CD4-positive, alpha-beta T cell treated with Interferon gamma for 1 hour (primary cell): ENCODE measurements at regions not wholly inside any gene's neighbourhood (a gene's known extent, or its start where the extent isn't known, plus 50 kb on each side); places are given as distances from the start of the nearest gene placed in this dataset.
"Not testable (repeated sequence)": the region's sequence is repeated elsewhere in the genome, so short reads cannot be mapped to it uniquely, and the experiment has no call there.

Experiments used
- DNase-seq: peaks from one replicate; pipeline ENCODE4 v3.0.0-alpha.2; 2020

DNA sequence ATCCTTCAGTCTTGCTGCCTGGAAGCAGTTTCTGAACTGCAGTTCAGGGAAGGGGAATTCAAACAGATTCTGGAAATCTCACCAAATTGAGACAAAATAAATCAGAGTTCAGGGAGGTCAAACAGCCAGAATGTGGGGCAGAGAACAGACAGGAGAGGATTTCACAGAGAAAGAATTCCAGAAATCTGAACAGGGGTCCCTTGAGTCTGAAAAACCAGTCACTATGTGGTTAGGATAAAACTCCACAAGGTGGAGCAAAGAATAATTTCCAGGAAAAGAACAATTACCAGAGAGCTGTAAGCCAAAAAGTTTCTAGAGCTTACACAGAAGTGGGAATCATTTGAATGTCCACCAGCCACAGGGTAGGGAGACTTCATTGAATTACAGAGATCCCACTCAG lies 84.7 kb downstream of the URB2 start:
- DNase-seq = no peak

DNA sequence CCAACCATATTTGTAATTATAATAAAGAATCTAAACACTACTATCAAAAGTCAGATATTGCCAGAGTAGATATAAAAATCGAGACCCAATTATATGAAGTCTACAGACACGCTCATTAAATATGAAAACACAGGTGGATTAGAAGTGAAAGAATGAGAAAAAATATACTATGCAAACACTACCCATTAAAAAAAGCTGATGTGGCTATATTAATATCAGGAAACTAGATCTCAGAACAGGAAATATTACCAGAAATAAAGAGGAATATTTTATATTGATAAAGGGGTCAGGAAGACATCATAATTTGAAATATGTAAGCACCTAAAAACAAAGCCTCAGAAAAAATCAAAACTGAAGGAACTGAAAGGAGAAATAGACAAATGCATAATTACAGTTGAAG lies 88.3 kb downstream of the URB2 start:
- DNase-seq = no peak

DNA sequence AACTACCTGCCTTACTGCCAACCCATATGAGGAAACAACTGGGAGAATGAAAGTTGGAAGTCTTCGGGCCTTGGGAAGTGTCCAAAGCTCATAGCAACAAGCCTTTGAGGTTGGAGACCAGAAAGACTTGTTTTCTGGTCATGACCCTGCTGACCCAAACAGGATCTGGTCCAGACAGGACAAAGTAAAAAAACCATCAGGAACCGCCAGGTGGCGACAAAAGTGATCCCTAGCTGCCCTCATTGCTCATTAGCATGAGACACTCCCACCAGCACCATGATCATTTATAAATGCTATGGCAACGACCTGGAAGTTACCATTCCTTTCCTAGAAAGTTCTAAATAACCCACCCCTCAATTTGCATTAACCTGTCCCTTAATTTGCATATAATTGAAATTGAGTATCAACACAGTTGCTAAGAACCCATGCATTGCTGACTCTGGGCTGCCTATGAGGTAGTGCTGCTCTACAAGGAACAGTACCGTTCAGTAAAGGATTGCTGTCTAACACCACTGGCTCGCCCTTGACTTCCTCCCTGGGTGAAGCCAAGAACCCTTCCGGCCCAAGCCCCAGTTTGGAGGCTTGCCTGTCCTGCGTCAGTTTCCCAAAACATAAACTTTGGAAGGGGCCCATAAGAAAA lies 89.0 kb downstream of the URB2 start:
- peak; percentile 3 for DNase-seq

DNA sequence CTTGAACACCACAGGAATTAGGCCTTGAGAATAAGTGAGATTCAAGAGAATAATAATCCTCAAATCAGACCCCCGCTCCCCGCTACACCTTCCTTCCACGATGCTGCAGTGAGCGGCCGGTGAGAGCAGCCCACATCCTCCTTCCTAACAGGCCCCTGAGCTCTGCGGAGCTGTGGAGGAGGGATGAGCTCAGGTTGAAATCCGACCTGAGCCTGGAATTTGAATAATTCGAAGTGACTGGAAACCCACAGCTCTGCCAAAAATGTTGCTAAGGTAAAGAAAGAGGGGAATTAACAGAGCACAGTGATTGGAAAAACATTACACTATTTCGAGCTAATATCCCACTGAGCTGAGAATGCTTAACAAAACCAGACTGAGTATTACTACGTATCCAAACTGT lies 90.0 kb downstream of the URB2 start:
- DNase-seq = no peak

DNA sequence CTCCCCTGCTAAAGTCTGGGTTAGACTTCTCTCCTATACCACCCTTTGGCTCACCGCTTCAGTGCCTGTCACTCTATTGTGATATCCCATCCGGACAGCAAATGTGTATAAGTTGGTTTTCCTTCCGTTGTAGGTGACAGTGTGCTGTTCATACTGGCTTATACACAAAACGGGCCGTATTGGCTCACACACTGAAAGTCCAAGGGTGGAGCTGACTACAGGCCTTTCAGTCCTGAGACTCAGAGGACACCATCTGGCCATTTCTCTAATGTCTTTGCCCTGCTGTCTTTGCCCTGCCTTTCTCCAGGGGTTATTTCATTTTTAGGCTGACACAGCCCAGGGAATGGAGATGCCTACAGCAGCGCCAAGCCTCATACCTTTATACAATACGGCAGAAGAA lies 90.7 kb downstream of the URB2 start:
- DNase-seq = no peak

DNA sequence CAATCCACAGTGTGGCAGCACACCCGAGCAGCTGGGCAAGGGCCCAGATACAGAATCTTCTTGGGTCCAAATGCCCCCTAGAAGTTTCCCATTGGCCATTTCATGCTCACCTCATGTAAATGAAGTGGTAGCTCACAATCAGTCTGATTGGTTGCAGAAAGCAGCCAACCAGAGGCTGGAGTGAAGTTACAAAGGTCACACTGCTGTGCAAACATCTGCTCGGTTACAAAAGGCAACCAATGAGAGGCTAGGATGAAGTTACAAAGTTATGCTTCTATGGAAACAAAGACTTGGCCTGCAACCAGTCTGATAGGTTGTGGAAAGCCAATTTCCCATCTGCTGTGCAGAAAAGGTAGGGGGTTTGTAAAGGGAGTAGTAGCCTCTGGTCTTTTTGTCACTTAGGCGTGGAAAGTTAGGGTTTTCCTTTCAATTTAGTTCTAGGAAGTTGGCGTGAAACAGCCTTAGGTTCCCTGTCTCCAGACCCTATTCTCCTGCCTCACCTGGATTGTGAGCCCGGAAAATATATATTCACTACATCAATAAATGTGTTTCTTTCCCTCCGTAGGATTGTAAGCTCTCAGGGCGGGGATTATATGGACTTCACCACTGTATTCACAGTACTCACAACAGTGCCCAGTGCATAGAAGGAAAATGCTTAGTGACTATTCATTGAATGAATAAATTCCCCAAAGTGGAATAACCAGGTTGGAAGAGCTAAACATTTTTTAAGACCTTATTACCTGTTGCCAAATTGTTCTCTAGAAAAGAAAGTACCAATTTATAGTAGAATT lies 91.9 kb downstream of the URB2 start:
- no peak for DNase-seq

DNA sequence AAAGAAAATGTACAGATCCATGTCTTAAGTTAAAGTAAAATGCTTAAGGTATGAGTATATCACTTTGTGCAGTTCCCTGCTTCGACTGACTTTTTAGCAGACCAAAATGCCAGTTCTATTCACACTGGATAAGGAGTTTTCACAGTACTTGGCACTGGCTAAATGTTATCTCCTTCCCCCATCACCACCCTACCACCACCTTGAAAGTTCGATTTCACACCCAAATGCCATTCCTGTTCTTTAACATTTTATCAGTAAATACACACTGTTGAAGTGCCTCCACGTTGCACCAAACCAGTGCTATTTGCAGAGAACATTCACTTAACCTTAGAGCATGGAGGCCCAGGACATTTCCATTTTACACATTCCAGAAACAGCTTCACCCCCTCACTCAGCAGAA lies 100.0 kb downstream of the URB2 start:
- DNase-seq = no peak

DNA sequence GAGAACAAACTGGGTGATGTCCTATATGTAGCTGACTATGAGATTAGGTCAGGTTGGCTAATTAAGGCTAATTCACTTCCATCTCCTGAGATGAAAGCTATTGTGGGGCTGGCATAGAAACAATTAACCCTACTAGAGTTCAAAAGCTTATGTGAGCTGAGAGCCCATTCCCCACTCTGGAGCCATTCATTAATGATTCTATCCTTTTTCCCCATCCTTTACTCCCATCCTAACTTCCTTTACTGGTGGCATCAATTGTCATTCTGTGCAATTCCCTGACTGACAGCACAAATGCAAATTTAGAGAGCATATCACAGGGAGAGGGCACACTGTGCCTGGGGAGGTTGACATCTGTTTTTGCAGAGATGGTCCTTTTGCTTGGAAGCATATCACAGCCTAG lies 103.9 kb downstream of the URB2 start:
- no peak for DNase-seq

DNA sequence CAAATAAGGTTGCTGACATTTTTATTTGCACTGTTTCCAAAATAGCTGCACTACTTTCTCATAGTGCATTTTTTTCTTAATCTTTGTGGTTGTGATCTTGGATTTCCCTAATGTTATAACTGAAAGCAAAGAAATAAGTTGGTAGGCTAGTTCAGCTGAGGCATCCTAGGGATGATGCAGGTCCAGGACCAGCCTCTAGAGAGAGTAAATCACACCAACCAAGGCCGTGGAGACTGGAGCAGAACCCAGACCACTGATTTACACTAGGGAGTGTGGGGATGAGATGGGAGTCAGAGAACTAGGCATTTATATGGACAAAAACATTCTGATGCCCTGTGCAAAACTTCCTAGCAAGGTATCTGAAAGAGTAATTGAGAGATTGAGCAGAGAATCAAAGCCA lies 104.5 kb downstream of the URB2 start:
- DNase-seq = no peak

DNA sequence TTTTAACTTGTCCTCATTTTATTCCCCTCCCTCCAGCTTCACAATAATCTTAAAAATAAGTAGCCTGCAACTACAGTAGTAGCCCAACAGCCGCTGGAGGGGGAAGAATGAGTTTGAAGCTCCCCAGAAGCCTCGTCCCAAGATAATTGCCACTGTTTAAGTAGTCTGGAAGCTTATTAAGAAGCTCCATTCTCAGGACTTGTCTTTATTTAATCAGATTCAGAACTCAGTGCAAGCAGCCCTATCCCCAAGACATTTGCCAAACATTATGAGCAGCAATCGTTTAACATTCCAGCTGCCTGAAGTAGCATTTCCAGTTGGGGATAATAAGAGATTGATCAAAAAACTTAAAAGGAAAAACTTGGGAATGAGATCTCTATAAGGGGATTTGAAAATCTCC lies 106.0 kb downstream of the URB2 start:
- DNase-seq = no peak

DNA sequence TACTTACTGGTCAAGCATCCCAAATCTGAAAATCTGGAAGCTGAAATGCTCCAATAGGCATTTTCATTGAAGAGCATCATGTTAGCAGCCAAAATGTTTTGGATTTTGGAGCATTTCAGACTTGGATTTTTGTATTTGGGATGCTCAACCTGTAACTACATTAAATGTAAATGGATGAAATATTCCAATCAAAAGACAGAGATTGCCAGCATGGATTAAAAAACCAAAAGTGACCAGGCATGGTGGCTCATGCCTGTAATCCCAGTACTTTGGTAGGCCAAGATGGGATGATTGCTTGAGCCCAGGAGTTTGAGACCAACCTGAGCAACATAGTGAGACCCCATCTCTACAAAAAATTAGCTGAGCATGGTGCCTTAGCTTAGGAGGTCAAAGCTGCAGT lies 110.3 kb downstream of the URB2 start:
- DNase-seq = no peak

DNA sequence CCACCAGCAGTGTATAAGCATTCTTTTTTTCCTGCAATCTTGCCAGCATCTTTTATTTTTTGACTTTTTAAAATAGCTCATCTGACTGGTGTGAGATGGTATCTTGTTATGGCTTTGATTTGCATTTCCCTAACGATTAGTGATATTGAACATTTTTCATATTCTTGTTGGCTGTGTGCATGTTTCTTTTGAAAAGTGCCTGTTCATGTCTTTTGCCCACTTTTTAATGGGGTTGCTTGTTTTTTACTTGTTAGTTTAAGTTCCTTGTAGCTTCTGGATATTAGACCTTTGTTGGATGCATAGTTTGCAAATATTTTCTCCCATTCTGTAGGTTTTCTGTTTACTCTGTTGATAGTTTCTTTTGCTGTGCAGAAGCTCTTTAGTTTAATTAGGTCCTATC lies 116.6 kb downstream of the URB2 start:
- DNase-seq = not testable (repeated sequence)

DNA sequence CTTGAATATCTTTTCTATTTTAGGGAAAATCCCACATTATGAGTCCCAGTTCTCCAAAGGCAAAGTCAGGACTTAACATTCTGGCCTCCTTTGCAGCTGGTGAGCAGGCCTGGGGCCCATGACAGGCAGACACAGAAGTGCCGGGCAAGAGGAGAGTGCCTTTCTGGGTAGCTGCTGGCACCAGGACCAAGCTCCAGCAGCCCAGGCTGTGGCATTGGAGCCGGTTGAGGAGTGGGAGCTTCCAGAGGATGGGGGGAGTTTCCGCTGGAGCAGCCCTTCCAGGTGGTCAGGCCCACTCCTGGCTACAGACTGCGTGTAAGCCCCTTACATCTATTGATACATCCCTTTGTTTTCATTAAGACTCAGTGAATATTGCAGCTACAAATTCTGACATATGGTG lies 123.9 kb downstream of the URB2 start:
- DNase-seq = no peak

DNA sequence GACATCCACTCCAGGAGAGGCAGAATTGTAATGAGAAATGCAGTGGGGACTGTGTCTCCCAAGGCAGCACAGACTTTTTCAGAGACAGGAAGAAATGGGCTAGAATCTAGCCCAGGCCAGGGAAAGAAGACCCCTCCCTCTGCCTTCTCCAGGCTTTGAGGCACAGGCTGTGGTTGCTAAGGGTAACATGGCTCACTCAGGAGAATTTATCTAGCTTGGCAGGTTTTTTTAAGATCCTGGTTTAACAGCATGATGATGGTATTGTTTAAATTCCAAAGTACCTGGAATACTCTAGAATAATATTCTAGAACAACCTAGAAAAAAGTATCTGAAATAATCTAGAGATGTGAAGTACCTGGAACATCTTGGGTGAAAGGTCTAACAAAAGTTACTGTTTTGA lies 125.6 kb downstream of the URB2 start:
- DNase-seq = no peak

DNA sequence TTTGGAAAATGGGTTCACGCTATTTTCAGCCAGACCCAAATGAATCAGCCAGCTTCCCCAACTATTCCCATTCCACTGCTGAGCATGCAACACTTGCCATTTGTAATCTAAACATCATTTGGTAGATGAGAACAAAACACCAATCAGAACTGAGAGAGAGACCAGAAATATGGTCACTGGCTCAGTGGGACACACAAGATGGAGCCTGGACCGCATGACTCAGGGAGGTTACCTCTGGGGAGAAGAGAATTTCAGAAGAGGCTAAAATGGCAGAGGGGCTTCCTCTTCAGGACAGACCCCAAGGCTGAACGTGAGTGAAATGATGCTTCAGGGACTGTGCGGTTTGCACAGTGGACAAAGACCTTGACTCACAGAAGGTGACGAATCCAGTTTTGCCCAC lies 126.6 kb downstream of the URB2 start:
- no peak for DNase-seq

DNA sequence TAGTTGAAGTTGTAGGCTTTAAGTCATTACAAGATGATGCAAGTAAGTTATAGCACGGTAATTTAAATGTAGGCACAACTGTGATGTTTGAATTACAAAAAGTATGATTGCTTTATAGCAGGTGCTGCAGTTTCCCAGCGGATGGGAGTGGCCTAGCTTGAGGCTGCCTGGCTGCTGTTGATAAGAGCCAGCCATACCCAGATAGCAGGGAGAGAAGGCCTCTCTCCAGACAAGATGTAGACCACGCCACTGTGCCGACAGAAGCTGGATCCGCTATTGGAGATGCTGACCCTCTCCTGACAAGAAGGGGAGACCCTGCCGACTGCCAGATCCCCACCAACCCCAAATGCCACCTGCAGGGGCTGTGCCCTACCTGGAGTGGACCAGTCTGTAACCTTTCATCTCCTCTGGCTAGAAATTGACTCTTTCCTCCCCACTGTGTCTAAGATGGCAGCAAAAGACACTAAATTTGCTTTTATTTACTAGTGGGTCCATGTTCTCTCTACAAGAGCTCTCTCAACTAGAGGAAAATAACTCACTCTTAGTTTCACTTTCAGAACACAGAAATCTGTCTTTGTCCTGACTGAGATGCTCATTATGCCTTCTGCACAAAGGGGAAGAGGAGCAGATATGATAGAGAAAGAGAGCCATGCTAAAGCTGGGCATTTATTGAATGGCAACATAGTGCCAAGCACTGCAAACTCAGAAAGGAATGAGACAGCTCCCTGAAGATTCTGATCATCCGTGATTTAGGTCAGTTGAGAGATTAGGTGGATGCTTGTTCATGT lies 127.9 kb downstream of the URB2 start:
- no peak for DNase-seq

DNA sequence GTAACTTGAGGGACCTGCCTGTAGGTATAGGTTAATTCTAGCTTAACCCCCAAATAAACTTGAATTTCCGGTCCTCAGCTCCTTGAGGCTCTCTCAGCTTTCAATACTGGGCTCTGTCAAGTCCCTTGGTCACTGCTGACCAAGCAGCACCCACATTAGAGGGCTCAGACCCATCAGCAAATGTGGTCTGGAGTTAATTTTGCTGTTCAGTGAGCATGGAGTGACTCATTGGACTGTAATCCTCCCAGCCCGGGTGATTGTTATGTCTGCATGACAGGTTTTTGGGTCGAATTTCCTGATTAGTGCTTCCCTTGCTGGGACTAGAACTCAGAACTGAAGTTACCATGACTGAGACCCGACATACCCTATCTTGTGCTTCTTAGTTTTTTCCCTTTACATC lies 130.6 kb downstream of the URB2 start:
- no peak for DNase-seq

DNA sequence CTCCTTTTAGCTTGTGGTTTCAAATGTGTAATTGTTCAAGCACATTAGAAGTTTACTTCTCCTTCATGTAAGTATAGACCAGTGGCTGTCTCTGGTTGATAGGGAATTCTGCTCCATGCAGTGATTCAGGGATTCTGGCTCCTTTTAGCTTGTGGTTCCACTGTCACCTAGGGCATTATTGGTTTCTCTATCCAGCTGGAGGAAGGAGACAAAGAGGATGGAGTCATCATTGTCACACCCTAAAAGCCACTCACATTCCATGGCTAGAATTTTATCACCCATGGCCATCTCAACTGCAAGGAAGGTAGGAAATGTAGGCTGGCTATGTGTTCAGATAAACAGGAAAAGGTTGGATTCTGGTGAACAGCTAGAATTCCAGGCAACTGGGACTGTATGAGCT lies 131.2 kb downstream of the URB2 start:
- DNase-seq = no peak

DNA sequence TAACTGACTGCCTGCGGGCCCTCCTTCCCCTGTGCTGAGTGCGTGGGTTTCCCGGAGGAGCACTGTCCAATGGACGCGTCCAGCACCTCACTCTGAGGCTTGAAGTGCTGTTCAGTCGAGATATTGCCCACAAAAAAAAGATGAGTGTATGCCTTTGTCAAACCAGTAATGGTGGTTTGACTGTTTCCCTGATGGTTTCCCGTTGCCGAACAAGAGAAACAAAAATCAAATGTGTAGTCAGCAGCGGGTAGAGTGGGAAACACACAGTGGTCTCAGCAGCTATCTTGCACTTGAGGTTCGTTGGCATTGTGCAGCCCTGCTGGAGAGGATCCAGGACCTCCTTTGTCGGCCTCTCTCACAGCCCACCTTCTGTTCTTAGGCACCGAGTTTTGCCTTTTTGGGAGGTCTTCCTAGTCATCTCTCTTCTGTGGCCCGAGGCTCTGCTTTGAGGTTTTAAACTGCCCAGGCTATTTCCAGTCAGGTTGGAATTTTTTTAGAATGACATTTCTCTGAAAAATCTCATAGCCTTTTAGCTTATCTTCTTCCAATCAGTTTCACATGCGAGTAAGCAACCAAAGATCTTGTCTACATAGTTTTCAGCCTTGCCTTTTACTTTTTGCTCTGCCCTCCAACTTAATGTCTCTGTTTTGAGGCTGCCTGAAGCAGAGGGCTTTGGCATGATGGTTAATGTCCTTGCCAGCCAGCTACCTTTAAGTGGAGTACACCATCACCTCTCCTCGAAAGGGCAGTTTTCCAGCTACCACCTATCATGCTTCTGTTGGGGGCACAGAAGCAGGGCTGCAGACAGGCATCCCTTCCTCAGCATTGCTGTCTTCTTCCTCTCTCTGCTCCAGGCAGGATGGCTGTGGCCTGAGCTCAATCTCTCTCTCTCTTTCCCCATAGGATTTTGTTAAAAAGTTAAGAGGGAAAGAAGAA lies 132.3 kb downstream of the URB2 start:
- no peak for DNase-seq

DNA sequence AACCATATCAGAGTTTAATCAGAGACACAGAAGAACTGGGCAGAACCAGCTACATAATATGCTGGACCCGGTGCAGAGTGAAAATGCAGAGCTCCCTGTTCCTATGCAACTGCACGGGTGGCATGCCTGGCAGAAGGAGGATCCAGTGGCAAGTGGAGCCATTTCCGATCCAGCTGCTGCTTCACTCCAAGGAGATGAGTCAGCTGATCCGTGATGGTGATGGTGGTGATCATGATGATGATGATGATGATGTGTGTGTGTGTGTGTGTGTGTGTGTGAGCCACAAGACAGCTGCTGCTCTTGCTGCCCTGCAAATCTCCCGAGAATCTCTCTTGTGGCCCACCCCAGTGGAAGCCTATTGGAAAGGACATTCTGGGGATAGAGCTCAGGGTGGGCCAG lies 133.0 kb downstream of the URB2 start:
- no peak for DNase-seq

DNA sequence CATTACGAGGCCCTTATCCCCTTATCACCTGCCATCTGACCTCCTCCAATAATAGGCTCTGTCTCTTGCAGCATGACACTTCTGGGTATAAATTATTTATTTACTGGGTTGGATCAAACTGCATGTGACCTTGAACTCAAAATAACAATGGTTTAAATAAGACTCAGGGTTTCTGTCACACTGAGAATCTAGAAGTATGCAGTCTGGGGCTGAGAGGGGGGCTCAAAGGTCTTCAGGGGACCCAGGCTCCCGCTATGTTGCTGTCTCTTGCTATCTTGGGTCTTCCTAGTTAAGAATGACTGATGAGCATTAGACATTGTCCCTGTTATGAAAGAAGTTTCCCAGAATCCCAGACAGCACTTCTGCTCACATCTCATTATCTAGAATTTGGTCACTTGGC lies 133.5 kb downstream of the URB2 start:
- no peak for DNase-seq

DNA sequence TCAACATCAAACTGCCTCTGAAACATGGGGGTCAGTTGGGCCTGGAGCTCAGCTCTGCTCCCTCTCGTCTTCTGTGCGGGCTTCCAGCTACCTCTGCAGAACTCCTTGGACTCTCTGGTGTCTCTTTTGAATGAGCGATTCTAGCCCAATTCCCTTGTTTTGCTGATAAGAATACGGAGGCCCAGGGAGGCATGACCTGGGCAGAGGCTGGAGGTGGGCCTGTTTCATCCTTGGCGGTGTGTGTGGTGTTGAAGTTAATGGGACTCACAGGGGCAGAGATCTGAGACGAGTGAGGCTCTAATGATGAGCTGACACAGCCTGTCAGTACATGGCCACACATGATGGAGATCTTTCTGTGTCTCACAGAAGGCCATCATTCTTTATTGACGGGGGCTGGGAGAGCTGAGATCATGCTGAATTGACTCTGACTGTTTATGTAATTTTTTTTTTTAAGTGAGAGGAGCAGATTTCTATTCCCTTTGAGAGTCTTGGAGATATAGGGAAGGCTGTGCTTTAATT lies 134.5 kb downstream of the URB2 start:
- no peak for DNase-seq

DNA sequence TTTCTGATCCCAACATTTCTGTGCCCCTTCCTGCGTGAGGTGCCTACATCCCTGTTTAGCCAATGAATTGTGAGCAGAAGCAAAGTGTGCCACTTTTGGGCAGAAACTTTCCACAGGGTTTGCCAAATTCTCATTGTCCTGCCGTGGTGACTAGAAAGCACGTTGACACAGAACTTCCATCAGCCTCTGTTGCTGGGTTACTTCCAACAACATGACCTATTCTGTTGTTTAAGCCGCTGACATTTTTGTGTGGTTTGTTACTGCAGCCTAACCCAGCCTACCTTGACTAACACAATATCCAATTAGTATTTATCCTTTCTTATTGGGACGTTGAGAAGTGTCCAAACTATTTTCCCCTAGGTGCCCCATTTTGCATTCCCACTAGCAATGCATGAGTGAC lies 136.8 kb downstream of the URB2 start:
- DNase-seq = no peak
